Globus pallidus (tissue), 1 donor: ENCODE measurements at regions not wholly inside any gene's neighbourhood (a gene's known extent, or its start where the extent isn't known, plus 50 kb on each side); places are given as distances from the start of the nearest gene placed in this dataset.

Experiments
- DNase-seq: peaks from one replicate; pipeline ENCODE4 v3.0.0-alpha.2; 2015; ENCODE audit warnings: low spot score

GRCh38 chrX:112901869-112902725 is 61.5 kb upstream of the AMOT start:
- DNase-seq = no peak

GRCh38 chrX:112896051-112896450 is 55.4 kb upstream of the AMOT start:
- DNase-seq = no peak
